ENCODE measurements at regions not wholly inside any gene's neighbourhood (a gene's known extent, or its start where the extent isn't known, plus 50 kb on each side); places are given as distances from the start of the nearest gene placed in this dataset.

- Histone ChIP-seq H3K27me3 (ENCODE audit: low read length) (peaks cover 25% of the 10 kb centered on the region; the same call in 1 of the 2 replicates), H3K4me3 (ENCODE audit: low read length) (no peak overlapping the region), H3K27ac (ENCODE audit: low read length) (no peak overlapping the region), H4K20me1 (ENCODE audit: low read length) (no peaks in the 10 kb centered on the region), H3K79me2 (ENCODE audit: low read length) (no peaks in the 10 kb centered on the region), H2AFZ (ENCODE audit: low read length) (no peak overlapping the region), H3K4me1 (ENCODE audit: insufficient read depth, low read length) (no peaks in the 10 kb centered on the region), H3F3A (ENCODE audit: low read length, unreplicated experiment) (no peaks in the 10 kb centered on the region), H3K9me3 (ENCODE audit: low read length) (no peaks in the 10 kb centered on the region), H3K4me2 (ENCODE audit: low read length) (no peak overlapping the region), H3K9ac (ENCODE audit: low read length) (no peak overlapping the region), H3K9me2 (replicated peaks; ENCODE audit: low read length) (no peaks in the 10 kb centered on the region), H3K36me3 (ENCODE audit: low read depth, low read length) (no peaks in the 10 kb centered on the region)
- BruUV-seq (replicated peaks): no TSS peak
- ATAC-seq (no peak), DNase-seq (no peak)
- POLR2A ChIA-PET (ENCODE audit: unreplicated experiment): no interaction called here
- intact Hi-C loops (cut with micrococcal nuclease): no loop called here
- no peak for TF ChIP-seq EZH2 (IDR thresholded peaks at IDR 0.05; ENCODE audit: low read length, unreplicated experiment)
- TF ChIP-seq CTCF (conservative IDR thresholded peaks at IDR 0.05; ENCODE audit: low read depth, low read length): no peak
- no peak for TF ChIP-seq EZH2phosphoT487 (IDR thresholded peaks at IDR 0.05; ENCODE audit: borderline replicate concordance, low read length)
- CTCF ChIA-PET: no interaction called here
Observed at GRCh38 chrX:39542316-39542715, 555.4 kb downstream of the BCOR start.

GRCh38 chrX:39550795-39551361 lies 546.9 kb downstream of the BCOR start:
- Histone ChIP-seq H3K79me2 (ENCODE audit: low read length) (no peaks in the 10 kb centered on the region), H3K9ac (ENCODE audit: low read length) (no peak overlapping the region), H3K4me1 (ENCODE audit: insufficient read depth, low read length) (no peaks in the 10 kb centered on the region), H4K20me1 (ENCODE audit: low read length) (no peaks in the 10 kb centered on the region), H3K4me3 (ENCODE audit: low read length) (no peak overlapping the region), H3K27me3 (ENCODE audit: low read length) (no peaks in the 10 kb centered on the region), H3K27ac (ENCODE audit: low read length) (no peak overlapping the region), H3K4me2 (ENCODE audit: low read length) (no peak overlapping the region), H3K9me3 (ENCODE audit: low read length) (no peaks in the 10 kb centered on the region), H3K36me3 (ENCODE audit: low read depth, low read length) (no peaks in the 10 kb centered on the region), H3F3A (ENCODE audit: low read length, unreplicated experiment) (no peaks in the 10 kb centered on the region), H3K9me2 (replicated peaks; ENCODE audit: low read length) (no peaks in the 10 kb centered on the region), H2AFZ (ENCODE audit: low read length) (no peak overlapping the region)
- TF ChIP-seq EZH2phosphoT487 (IDR thresholded peaks at IDR 0.05; ENCODE audit: borderline replicate concordance, low read length): no peak
- no peak for TF ChIP-seq CTCF (conservative IDR thresholded peaks at IDR 0.05; ENCODE audit: low read depth, low read length)
- no peak for TF ChIP-seq EZH2 (IDR thresholded peaks at IDR 0.05; ENCODE audit: low read length, unreplicated experiment)
- DNase-seq (no peak), ATAC-seq (no peak)
- ChIA-PET POLR2A (ENCODE audit: unreplicated experiment) (no interaction called here), CTCF (no interaction called here)
- intact Hi-C loops (cut with micrococcal nuclease): no loop called here
- BruUV-seq (replicated peaks): no TSS peak

- intact Hi-C loops (cut with micrococcal nuclease): no loop called here
- H3K4me3 ChIP-seq (ENCODE audit: low read length): no peak overlapping the region
- no peaks in the 10 kb centered on the region for H4K20me1 ChIP-seq (ENCODE audit: low read length)
- H3K79me2 ChIP-seq (ENCODE audit: low read length): no peaks in the 10 kb centered on the region
- no peaks in the 10 kb centered on the region for H3K4me1 ChIP-seq (ENCODE audit: insufficient read depth, low read length)
- TF ChIP-seq CTCF (conservative IDR thresholded peaks at IDR 0.05; ENCODE audit: low read depth, low read length): no peak
- no peak for TF ChIP-seq EZH2phosphoT487 (IDR thresholded peaks at IDR 0.05; ENCODE audit: borderline replicate concordance, low read length)
- no peak for TF ChIP-seq EZH2 (IDR thresholded peaks at IDR 0.05; ENCODE audit: low read length, unreplicated experiment)
- no peak overlapping the region for H3K27ac ChIP-seq (ENCODE audit: low read length)
- no peaks in the 10 kb centered on the region for H3K36me3 ChIP-seq (ENCODE audit: low read depth, low read length)
- BruUV-seq (replicated peaks): no TSS peak
- POLR2A ChIA-PET (ENCODE audit: unreplicated experiment): no interaction called here
- H3K4me2 ChIP-seq (ENCODE audit: low read length): no peak overlapping the region
- no peak overlapping the region for H2AFZ ChIP-seq (ENCODE audit: low read length)
- H3F3A ChIP-seq (ENCODE audit: low read length, unreplicated experiment): no peaks in the 10 kb centered on the region
- H3K9me3 ChIP-seq (ENCODE audit: low read length): no peaks in the 10 kb centered on the region
- CTCF ChIA-PET: no interaction called here
- no peaks in the 10 kb centered on the region for H3K9me2 ChIP-seq (replicated peaks; ENCODE audit: low read length)
- DNase-seq: no peak
- H3K9ac ChIP-seq (ENCODE audit: low read length): no peak overlapping the region
- no peak for ATAC-seq
- no peaks in the 10 kb centered on the region for H3K27me3 ChIP-seq (ENCODE audit: low read length)
Observed at GRCh38 chrX:39551762-39552161, 546.0 kb downstream of the BCOR start.
